K562 (cell line): ENCODE measurements at regions not wholly inside any gene's neighbourhood (a gene's known extent, or its start where the extent isn't known, plus 50 kb on each side); places are given as distances from the start of the nearest gene placed in this dataset.

Experiments
- HIVEP1 ChIP-seq: fragments of 250-450 bp; sonication (Bioruptor Pico); IDR thresholded peaks from 2 replicates; pipeline ENCODE4 v1.4.0; 2020; ENCODE audit warnings: mild to moderate bottlenecking
- POLR2A ChIP-seq: fragments of 450-650 bp; conservative IDR thresholded peaks from 2 replicates; pipeline ENCODE4 v1.6.1; 2016
- POLR2AphosphoS5 ChIP-seq: IDR thresholded peaks from 2 replicates; pipeline ENCODE4 v1.6.1; 2011; ENCODE audit warnings: mild to moderate bottlenecking, low read depth, low read length, moderate library complexity; ENCODE audit not compliant: control insufficient read depth, insufficient read depth
- SP2 ChIP-seq: IDR thresholded peaks from 2 replicates; pipeline ENCODE4 v1.6.1; 2011; ENCODE audit warnings: mild to moderate bottlenecking, low read depth, low read length, moderate library complexity; ENCODE audit not compliant: poor library complexity, severe bottlenecking; ENCODE audit errors: extremely low read depth

DNA sequence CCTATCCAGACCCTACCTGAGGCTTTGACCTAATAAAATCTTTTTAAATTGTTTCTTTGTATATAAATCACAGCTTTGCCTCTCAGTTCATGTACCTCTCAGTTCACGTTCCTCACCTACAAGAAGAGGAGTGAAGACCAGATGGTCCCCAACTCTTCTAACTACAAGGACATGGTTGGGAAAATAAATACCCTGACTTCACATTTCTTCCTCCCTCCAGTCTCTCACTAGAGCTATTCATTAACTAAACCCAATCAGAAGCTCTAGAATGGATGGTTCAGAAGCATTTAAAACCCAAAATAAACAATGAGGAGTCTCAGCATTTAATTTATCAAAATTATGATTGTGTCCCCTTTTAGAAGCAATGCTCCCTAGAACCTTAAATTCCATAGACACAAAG, 97.3 kb upstream of the AGTR1 start:
- TF ChIP-seq HIVEP1 (CRISPR knock-in tag): no peak
- TF ChIP-seq SP2: no peak
- TF ChIP-seq POLR2AphosphoS5: no peak
- no peak for TF ChIP-seq POLR2A
